ENCODE measurements at regions not wholly inside any gene's neighbourhood (a gene's known extent, or its start where the extent isn't known, plus 50 kb on each side); places are given as distances from the start of the nearest gene placed in this dataset.
"Not testable (repeated sequence)": the region's sequence is repeated elsewhere in the genome, so short reads cannot be mapped to it uniquely, and the experiment has no call there.

- DNase-seq: not testable (repeated sequence)
Measured at GRCh38 chr3:144023543-144023942, 51.9 kb downstream of the DIPK2A start.

GRCh38 chr3:144028798-144029411 lies 57.3 kb downstream of the DIPK2A start:
- no peak for DNase-seq

- no peak for DNase-seq
Measured at GRCh38 chr3:144029769-144030168, 58.1 kb downstream of the DIPK2A start.

GRCh38 chr3:144031938-144032337 lies 60.3 kb downstream of the DIPK2A start:
- DNase-seq: no peak

GRCh38 chr3:144032531-144033239 lies 61.1 kb downstream of the DIPK2A start:
- DNase-seq: no peak

- DNase-seq: no peak
Measured at GRCh38 chr3:144033240-144033589, 61.6 kb downstream of the DIPK2A start.

GRCh38 chr3:144033863-144034262 lies 62.2 kb downstream of the DIPK2A start:
- DNase-seq: no peak

- no peak for DNase-seq
Measured at GRCh38 chr3:144034715-144035290, 63.2 kb downstream of the DIPK2A start.

GRCh38 chr3:144036498-144036897 lies 64.9 kb downstream of the DIPK2A start:
- no peak for DNase-seq

- no peak for DNase-seq
Measured at GRCh38 chr3:144039661-144040060, 68.0 kb downstream of the DIPK2A start.

- no peak for DNase-seq
Measured at GRCh38 chr3:144041960-144042556, 70.4 kb downstream of the DIPK2A start.

GRCh38 chr3:144045766-144046165 lies 74.1 kb downstream of the DIPK2A start:
- DNase-seq: no peak

GRCh38 chr3:144049374-144049773 lies 77.8 kb downstream of the DIPK2A start:
- DNase-seq: no peak

GRCh38 chr3:144051211-144051610 lies 79.6 kb downstream of the DIPK2A start:
- DNase-seq: no peak

- DNase-seq: no peak
Measured at GRCh38 chr3:144052275-144052674, 80.7 kb downstream of the DIPK2A start.

- DNase-seq: no peak
Measured at GRCh38 chr3:144053121-144053520, 81.5 kb downstream of the DIPK2A start.

- no peak for DNase-seq
Measured at GRCh38 chr3:144054766-144055165, 83.1 kb downstream of the DIPK2A start.

- DNase-seq: no peak
Measured at GRCh38 chr3:144055604-144056003, 84.0 kb downstream of the DIPK2A start.

GRCh38 chr3:144058713-144059112 lies 87.1 kb downstream of the DIPK2A start:
- no peak for DNase-seq

GRCh38 chr3:144059481-144059880 lies 87.9 kb downstream of the DIPK2A start:
- DNase-seq: no peak

GRCh38 chr3:144060881-144061280 lies 89.3 kb downstream of the DIPK2A start:
- DNase-seq: no peak

- DNase-seq: no peak
Measured at GRCh38 chr3:144063306-144063705, 91.7 kb downstream of the DIPK2A start.

- no peak for DNase-seq
Measured at GRCh38 chr3:144067059-144067458, 95.4 kb downstream of the DIPK2A start.

GRCh38 chr3:144073698-144074097 lies 102.1 kb downstream of the DIPK2A start:
- no peak for DNase-seq

All from NCI-H2227 treated with DMSO at 0.1 percent for 48 hours (cell line).